HepG2 (cell line): ENCODE measurements at regions not wholly inside any gene's neighbourhood (a gene's known extent, or its start where the extent isn't known, plus 50 kb on each side); places are given as distances from the start of the nearest gene placed in this dataset.

Experiments used
- ZNF33A ChIP-seq: sonication (generic); formaldehyde crosslinking; IDR thresholded peaks from 2 replicates; pipeline ENCODE4 v1.5.1; 2020; ENCODE audit warnings: missing genetic modification reagents, mild to moderate bottlenecking, moderate library complexity, borderline replicate concordance
- ZNF772 ChIP-seq: sonication (generic); formaldehyde crosslinking; IDR thresholded peaks from 2 replicates; pipeline ENCODE4 v1.5.0; 2020; ENCODE audit warnings: mild to moderate bottlenecking, missing genetic modification reagents
- ZNF777 ChIP-seq: sonication (generic); formaldehyde crosslinking; IDR thresholded peaks from 2 replicates; pipeline ENCODE4 v1.4.0; 2020; ENCODE audit warnings: missing genetic modification reagents
- ZSCAN9 ChIP-seq: IDR thresholded peaks from 2 replicates; pipeline ENCODE4 v1.6.1; 2016; ENCODE audit warnings: borderline replicate concordance
- TF ChIP-seq, protein P1 (sequence below), 2 experiments: IDR thresholded peaks; 2 replicates each; pipeline ENCODE4 v1.6.1; 2011 to 2012; ENCODE audit warnings: low read length in 2 of 2, borderline replicate concordance in 1 of 2, low read depth in 1 of 2, mild to moderate bottlenecking in 1 of 2, moderate library complexity in 1 of 2
- TF ChIP-seq, protein P2 (sequence below), 2 experiments: sonication (generic) in 1 of 2; formaldehyde crosslinking in 1 of 2; IDR thresholded peaks; 2 replicates each; pipeline versions ENCODE4 v1.4.0 to v1.6.1; 2016 to 2020; ENCODE audit warnings: borderline replicate concordance in 1 of 2, low read depth in 1 of 2, mild to moderate bottlenecking in 1 of 2, missing genetic modification reagents in 1 of 2
- TF ChIP-seq, protein P3 (sequence below): sonication (generic); formaldehyde crosslinking; IDR thresholded peaks from 2 replicates; pipeline ENCODE4 v1.4.0; 2020; ENCODE audit warnings: mild to moderate bottlenecking, missing genetic modification reagents
- TF ChIP-seq, protein P4 (sequence below): sonication (generic); formaldehyde crosslinking; IDR thresholded peaks from 2 replicates; pipeline ENCODE4 v1.5.0; 2020; ENCODE audit warnings: mild to moderate bottlenecking, missing genetic modification reagents, borderline replicate concordance
- TF ChIP-seq, protein P5 (sequence below): sonication (generic); formaldehyde crosslinking; IDR thresholded peaks from 2 replicates; pipeline ENCODE4 v1.4.0; 2020; ENCODE audit warnings: missing genetic modification reagents

DNA sequence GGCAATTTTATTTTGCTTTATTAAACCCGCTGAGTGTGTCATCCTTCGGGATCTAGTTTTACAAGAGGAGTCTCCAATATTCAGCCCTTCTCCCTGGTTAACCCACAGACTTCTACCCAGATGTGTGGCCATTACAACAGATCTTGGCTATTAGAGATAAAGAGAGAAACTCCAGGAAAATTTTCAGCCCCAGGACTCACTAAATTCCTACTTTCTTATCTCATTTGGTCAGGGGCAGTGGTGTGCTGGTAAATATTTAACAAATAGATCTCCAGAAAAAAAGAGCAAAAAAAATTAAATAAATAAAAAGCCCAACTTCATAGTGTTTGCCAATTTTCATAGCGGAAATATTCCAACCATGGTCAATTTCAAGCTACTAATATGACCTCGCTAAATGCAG lies 168.4 kb downstream of the RND3 start (continued):
- TF ChIP-seq, protein P1, sequence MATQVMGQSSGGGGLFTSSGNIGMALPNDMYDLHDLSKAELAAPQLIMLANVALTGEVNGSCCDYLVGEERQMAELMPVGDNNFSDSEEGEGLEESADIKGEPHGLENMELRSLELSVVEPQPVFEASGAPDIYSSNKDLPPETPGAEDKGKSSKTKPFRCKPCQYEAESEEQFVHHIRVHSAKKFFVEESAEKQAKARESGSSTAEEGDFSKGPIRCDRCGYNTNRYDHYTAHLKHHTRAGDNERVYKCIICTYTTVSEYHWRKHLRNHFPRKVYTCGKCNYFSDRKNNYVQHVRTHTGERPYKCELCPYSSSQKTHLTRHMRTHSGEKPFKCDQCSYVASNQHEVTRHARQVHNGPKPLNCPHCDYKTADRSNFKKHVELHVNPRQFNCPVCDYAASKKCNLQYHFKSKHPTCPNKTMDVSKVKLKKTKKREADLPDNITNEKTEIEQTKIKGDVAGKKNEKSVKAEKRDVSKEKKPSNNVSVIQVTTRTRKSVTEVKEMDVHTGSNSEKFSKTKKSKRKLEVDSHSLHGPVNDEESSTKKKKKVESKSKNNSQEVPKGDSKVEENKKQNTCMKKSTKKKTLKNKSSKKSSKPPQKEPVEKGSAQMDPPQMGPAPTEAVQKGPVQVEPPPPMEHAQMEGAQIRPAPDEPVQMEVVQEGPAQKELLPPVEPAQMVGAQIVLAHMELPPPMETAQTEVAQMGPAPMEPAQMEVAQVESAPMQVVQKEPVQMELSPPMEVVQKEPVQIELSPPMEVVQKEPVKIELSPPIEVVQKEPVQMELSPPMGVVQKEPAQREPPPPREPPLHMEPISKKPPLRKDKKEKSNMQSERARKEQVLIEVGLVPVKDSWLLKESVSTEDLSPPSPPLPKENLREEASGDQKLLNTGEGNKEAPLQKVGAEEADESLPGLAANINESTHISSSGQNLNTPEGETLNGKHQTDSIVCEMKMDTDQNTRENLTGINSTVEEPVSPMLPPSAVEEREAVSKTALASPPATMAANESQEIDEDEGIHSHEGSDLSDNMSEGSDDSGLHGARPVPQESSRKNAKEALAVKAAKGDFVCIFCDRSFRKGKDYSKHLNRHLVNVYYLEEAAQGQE (IDR thresholded peaks at IDR 0.05; ENCODE audit: borderline replicate concordance in 1 of 2, low read depth in 1 of 2, low read length in 2 of 2) = no peak
- TF ChIP-seq, protein P2, sequence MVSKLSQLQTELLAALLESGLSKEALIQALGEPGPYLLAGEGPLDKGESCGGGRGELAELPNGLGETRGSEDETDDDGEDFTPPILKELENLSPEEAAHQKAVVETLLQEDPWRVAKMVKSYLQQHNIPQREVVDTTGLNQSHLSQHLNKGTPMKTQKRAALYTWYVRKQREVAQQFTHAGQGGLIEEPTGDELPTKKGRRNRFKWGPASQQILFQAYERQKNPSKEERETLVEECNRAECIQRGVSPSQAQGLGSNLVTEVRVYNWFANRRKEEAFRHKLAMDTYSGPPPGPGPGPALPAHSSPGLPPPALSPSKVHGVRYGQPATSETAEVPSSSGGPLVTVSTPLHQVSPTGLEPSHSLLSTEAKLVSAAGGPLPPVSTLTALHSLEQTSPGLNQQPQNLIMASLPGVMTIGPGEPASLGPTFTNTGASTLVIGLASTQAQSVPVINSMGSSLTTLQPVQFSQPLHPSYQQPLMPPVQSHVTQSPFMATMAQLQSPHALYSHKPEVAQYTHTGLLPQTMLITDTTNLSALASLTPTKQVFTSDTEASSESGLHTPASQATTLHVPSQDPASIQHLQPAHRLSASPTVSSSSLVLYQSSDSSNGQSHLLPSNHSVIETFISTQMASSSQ (IDR thresholded peaks at IDR 0.05; ENCODE audit: low read depth) = no peak
- TF ChIP-seq, protein P2 (CRISPR knock-in tag; IDR thresholded peaks at IDR 0.05; ENCODE audit: borderline replicate concordance) = no peak
- TF ChIP-seq ZSCAN9 (CRISPR knock-in tag) (no peak), ZNF772 (CRISPR knock-in tag) (no peak), ZNF33A (CRISPR knock-in tag) (no peak), ZNF777 (CRISPR knock-in tag) (no peak)
- TF ChIP-seq, protein P3, sequence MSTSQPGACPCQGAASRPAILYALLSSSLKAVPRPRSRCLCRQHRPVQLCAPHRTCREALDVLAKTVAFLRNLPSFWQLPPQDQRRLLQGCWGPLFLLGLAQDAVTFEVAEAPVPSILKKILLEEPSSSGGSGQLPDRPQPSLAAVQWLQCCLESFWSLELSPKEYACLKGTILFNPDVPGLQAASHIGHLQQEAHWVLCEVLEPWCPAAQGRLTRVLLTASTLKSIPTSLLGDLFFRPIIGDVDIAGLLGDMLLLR (CRISPR knock-in tag) = no peak
- TF ChIP-seq, protein P4, sequence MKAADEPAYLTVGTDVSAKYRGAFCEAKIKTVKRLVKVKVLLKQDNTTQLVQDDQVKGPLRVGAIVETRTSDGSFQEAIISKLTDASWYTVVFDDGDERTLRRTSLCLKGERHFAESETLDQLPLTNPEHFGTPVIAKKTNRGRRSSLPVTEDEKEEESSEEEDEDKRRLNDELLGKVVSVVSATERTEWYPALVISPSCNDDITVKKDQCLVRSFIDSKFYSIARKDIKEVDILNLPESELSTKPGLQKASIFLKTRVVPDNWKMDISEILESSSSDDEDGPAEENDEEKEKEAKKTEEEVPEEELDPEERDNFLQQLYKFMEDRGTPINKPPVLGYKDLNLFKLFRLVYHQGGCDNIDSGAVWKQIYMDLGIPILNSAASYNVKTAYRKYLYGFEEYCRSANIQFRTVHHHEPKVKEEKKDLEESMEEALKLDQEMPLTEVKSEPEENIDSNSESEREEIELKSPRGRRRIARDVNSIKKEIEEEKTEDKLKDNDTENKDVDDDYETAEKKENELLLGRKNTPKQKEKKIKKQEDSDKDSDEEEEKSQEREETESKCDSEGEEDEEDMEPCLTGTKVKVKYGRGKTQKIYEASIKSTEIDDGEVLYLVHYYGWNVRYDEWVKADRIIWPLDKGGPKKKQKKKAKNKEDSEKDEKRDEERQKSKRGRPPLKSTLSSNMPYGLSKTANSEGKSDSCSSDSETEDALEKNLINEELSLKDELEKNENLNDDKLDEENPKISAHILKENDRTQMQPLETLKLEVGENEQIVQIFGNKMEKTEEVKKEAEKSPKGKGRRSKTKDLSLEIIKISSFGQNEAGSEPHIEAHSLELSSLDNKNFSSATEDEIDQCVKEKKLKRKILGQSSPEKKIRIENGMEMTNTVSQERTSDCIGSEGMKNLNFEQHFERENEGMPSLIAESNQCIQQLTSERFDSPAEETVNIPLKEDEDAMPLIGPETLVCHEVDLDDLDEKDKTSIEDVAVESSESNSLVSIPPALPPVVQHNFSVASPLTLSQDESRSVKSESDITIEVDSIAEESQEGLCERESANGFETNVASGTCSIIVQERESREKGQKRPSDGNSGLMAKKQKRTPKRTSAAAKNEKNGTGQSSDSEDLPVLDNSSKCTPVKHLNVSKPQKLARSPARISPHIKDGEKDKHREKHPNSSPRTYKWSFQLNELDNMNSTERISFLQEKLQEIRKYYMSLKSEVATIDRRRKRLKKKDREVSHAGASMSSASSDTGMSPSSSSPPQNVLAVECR (CRISPR knock-in tag) = no peak
- TF ChIP-seq, protein P5, sequence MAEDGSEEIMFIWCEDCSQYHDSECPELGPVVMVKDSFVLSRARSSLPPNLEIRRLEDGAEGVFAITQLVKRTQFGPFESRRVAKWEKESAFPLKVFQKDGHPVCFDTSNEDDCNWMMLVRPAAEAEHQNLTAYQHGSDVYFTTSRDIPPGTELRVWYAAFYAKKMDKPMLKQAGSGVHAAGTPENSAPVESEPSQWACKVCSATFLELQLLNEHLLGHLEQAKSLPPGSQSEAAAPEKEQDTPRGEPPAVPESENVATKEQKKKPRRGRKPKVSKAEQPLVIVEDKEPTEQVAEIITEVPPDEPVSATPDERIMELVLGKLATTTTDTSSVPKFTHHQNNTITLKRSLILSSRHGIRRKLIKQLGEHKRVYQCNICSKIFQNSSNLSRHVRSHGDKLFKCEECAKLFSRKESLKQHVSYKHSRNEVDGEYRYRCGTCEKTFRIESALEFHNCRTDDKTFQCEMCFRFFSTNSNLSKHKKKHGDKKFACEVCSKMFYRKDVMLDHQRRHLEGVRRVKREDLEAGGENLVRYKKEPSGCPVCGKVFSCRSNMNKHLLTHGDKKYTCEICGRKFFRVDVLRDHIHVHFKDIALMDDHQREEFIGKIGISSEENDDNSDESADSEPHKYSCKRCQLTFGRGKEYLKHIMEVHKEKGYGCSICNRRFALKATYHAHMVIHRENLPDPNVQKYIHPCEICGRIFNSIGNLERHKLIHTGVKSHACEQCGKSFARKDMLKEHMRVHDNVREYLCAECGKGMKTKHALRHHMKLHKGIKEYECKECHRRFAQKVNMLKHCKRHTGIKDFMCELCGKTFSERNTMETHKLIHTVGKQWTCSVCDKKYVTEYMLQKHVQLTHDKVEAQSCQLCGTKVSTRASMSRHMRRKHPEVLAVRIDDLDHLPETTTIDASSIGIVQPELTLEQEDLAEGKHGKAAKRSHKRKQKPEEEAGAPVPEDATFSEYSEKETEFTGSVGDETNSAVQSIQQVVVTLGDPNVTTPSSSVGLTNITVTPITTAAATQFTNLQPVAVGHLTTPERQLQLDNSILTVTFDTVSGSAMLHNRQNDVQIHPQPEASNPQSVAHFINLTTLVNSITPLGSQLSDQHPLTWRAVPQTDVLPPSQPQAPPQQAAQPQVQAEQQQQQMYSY (CRISPR knock-in tag) = no peak
